ENCODE measurements at regions not wholly inside any gene's neighbourhood (a gene's known extent, or its start where the extent isn't known, plus 50 kb on each side); places are given as distances from the start of the nearest gene placed in this dataset.

GRCh38 chr12:65615118-65615517, 209.2 kb upstream of the HMGA2 start:
- TF ChIP-seq CTCF (IDR thresholded peaks at IDR 0.05; ENCODE audit: insufficient read depth, low read length), result no peak
- peak; percentile 99 for DNase-seq (ENCODE audit: low read depth)

GRCh38 chr12:65616022-65616421, 208.3 kb upstream of the HMGA2 start:
- no peak for TF ChIP-seq CTCF (IDR thresholded peaks at IDR 0.05; ENCODE audit: insufficient read depth, low read length)
- no peak overlapping the region for H3K4me3 ChIP-seq (ENCODE audit: low read depth, low read length)
- DNase-seq (ENCODE audit: low read depth), result no peak

More at GRCh38 chr12:65615118-65615517, 209.2 kb upstream of the HMGA2 start:
- no peak overlapping the region for H3K4me3 ChIP-seq (ENCODE audit: low read depth, low read length)

- TF ChIP-seq CTCF (IDR thresholded peaks at IDR 0.05; ENCODE audit: insufficient read depth, low read length), result no peak
- DNase-seq (ENCODE audit: low read depth), result no peak
Measured at GRCh38 chr12:65618588-65618987, 205.7 kb upstream of the HMGA2 start.

GRCh38 chr12:65619018-65619417, 205.3 kb upstream of the HMGA2 start:
- TF ChIP-seq CTCF (IDR thresholded peaks at IDR 0.05; ENCODE audit: insufficient read depth, low read length), result no peak
- H3K4me3 ChIP-seq (ENCODE audit: low read depth, low read length), result no peak overlapping the region
- DNase-seq (ENCODE audit: low read depth), result no peak

More at GRCh38 chr12:65618588-65618987, 205.7 kb upstream of the HMGA2 start:
- H3K4me3 ChIP-seq (ENCODE audit: low read depth, low read length), result no peak overlapping the region

- DNase-seq (ENCODE audit: low read depth), result no peak
- no peak for TF ChIP-seq CTCF (IDR thresholded peaks at IDR 0.05; ENCODE audit: insufficient read depth, low read length)
Measured at GRCh38 chr12:65620046-65620445, 204.2 kb upstream of the HMGA2 start.

GRCh38 chr12:65622056-65622455, 202.2 kb upstream of the HMGA2 start:
- H3K4me3 ChIP-seq (ENCODE audit: low read depth, low read length), result no peak overlapping the region
- no peak for DNase-seq (ENCODE audit: low read depth)
- TF ChIP-seq CTCF (IDR thresholded peaks at IDR 0.05; ENCODE audit: insufficient read depth, low read length), result no peak

More at GRCh38 chr12:65620046-65620445, 204.2 kb upstream of the HMGA2 start:
- H3K4me3 ChIP-seq (ENCODE audit: low read depth, low read length), result no peak overlapping the region

- no peak overlapping the region for H3K4me3 ChIP-seq (ENCODE audit: low read depth, low read length)
- DNase-seq (ENCODE audit: low read depth), result no peak
- TF ChIP-seq CTCF (IDR thresholded peaks at IDR 0.05; ENCODE audit: insufficient read depth, low read length), result no peak
Measured at GRCh38 chr12:65623507-65623906, 200.8 kb upstream of the HMGA2 start.

Measured in fibroblast of the aortic adventitia (primary cell).